ENCODE measurements at regions not wholly inside any gene's neighbourhood (a gene's known extent, or its start where the extent isn't known, plus 50 kb on each side); places are given as distances from the start of the nearest gene placed in this dataset.
"Not testable (repeated sequence)": the region's sequence is repeated elsewhere in the genome, so short reads cannot be mapped to it uniquely, and the experiment has no call there.

DNA sequence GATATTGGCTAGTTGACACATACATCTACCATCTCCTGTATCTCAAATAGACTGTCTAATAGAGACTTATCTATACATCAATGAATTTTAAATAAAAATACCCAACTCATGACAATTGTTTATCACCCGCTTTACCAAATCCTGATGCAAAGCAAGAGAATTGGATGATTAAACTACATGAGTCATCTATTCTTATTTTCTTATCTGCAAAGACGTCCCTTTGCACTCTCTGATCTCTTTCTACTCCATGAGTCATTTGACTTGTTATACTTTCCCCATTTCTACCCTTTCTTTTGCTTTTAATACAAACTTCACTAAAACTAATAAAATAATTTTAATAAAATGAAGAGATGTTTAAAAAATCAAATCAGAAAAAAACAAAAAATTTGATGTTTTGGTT, 261.7 kb upstream of the MAP2 start:
- DNase-seq (ENCODE audit: low read depth), result no peak

DNA sequence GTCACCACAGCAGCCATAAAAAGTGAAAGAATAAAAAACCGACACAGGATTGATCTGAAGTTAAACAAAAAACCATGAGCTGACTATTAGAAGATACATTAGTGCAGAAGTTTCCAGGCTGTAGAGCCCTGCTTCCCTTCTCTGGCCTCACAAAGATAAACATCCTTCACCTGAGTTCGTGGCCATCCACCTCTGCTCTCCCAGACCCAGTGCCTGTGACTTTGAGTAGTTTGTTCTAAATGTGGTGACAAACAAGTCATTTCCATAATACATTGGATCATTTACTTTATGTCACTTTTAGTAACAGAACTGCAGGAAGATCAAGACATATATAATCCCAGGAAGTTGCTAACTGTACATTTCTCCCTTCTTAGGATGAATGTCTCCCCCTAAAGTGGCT, 241.9 kb upstream of the MAP2 start:
- no peak for DNase-seq (ENCODE audit: low read depth)

DNA sequence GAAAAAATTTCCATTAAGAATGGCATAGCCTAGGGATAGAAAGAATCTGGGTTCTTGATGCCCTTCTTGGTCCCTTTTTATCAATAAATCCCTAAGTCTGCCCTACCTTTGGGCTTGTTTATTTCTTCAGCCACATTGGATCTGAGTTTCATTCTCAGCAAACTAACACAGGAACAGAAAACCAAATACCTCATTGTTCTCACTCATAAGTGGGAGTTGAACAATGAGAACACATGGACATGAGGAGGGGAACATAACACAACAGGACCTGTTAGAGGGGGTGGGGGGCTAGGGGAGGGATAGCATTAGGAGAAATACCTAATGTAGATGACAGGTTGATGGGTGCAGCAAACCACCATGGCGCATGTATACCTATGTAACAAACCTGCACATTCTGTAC, 237.0 kb upstream of the MAP2 start:
- not testable (repeated sequence) for DNase-seq (ENCODE audit: low read depth)

DNA sequence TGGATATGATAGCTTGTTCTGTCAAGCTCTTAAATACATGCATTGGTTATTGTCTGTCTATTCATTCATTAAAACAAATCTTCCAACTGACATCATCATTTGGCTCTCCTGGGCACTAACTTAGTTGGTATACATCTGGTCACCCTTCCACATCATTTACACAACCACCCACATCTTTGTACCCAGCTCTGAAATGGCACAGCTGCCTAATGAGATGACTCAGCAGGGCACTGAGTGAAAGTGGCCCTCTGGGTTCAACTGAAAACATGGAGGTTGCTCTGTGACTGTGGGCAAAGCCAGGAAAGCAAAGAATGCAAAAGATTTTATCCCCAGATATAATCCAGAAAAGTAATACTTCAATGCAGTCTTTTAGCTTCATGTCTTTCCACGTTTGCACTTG, 234.0 kb upstream of the MAP2 start:
- DNase-seq (ENCODE audit: low read depth), result no peak

DNA sequence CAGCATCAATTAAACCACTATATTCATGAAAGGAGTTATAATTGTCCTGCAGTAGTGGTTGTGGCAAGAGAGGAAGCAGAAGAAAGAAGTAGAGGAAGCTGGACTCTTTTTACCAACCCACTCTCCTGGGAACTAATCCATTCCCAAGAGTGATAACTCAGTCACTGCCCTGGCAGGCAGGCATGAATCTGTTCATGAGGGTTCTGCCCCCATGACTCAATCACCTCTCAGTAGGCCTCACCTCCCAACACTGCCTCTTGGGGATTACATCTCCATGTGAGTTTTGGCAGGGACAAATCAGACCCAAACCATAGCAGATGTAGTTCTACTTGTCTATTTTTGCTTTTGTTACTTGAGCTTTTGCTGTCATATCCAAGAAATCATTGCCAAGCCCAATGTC, 232.7 kb upstream of the MAP2 start:
- DNase-seq (ENCODE audit: low read depth), result no peak

DNA sequence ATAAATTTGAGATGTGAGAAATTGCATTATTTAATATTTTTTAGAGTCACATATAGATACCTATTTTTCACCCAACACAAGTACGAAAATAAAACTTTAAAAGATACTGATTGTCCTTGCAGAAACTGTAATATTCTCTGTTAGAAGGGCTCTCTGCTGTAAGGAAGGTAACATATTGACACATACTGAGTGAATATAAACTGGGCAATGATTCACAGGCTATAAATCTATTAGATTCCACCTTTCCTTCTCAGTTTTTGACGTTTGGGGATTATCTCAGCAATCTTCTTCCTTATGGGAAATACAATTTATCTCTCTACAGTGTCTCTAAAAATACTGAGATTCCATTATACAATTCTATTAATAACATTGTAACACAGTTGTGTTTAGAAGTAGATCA, 229.1 kb upstream of the MAP2 start:
- no peak for DNase-seq (ENCODE audit: low read depth)

DNA sequence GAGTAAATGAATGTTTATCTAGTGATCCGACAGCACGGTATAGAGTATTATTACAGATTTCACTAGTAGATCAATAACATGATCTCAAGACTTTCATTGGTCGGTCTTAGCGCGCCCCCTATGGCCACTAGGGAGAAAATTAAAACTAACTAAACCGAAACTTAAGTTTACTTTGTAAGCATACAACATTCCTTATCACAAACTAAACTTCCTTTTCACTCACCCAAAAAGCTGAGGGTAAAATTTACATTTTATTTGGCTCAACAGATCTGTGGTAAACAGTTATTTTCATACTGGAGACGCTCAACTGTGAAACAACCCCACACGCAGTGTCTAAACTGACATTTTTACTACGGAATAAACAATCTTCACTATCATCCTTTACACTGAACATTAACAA, 215.6 kb upstream of the MAP2 start:
- DNase-seq (ENCODE audit: low read depth), result no peak

DNA sequence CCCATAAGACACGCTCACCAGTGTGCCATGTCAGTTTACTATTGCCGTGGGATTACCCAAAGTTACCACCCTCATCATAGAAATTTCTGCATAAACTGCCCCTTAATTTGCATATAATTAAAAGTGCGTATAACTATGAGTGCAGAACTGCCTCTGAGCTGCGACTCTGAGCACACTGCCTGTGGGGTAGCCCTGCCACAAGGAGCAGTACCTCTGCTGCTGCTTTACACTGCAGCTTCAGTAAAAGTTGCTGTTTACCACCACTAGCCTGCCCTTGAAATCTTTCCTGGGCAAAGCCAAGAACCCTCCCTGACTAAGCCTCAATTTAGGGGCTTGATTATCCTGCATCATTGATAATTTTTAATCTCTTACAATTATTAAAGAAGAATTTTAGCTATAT, 213.9 kb upstream of the MAP2 start:
- DNase-seq (ENCODE audit: low read depth), result no peak

DNA sequence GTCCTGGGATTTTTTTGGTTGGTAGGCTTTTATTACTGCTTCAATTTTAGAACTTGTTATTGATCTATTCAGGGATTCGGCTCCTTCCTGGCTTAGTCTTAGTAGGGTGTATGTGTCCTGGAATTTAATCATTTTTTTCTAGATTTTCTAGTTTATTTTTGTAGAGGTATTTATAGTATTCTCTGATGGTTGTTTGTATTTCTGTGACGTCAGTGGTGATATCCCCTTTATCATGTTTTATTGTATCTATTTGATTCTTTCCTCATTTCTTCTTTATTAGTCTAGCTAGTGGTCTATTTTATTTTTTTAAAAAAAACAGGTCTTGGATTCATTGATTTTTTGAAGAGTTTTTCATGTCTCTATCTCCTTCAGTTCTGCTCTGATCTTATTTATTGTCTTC, 193.3 kb upstream of the MAP2 start:
- DNase-seq (ENCODE audit: low read depth), result no peak

DNA sequence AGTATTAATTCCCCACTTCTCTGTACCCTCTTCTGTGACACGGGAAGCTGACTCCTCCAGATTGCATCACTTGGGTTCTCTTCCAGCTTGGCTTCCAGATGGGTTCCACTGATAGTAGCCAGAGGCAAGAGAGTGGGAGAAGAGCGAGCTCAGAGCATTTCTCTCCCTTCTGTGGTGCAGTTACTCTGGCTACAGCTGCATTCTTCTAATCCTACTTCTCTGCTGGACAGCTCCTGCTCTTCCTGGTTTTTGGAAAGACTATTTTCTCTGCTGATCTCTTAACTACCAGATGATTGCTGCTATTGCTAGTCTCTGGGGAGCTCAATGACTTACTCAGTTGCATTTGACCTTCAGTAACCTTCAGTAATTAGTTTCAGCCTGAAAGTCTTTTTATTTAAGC, 187.5 kb upstream of the MAP2 start:
- no peak for DNase-seq (ENCODE audit: low read depth)

DNA sequence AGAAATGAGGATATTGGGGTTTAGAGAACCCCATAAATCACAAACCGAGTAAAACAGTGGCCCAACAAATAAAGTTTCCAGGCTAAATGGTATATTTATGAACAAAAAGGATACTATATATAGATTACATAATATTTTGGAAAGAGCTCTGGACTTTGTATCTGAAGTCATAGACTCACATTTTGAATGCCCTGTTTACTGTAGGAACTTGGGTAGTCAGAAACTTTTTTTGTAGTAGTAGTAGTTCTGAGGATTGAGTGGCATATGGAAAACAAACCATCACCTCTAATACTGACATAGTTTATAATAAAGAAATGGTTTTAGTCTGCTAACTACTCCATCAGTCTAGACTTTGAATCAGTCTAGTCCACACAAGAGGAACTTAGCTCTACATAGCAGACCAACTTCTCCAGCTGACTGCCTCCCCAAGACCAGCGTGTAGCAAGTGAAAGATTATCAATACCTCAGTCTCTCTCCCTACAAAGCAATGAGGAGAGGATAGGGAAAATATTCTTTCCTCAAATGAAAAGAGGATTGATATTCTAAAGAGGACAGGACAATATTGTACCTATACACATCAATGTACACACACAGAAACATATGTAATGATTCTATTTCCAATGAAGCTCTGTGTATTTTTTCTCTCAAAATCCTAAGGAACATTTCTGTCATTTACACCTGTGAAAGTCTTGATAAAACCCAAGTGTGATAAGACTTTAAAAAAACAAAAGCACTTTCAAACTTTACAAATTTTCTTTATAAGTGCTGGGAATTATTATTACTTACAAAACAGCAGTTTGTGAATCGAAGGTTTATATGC, 184.9 kb upstream of the MAP2 start:
- no peak for DNase-seq (ENCODE audit: low read depth)

DNA sequence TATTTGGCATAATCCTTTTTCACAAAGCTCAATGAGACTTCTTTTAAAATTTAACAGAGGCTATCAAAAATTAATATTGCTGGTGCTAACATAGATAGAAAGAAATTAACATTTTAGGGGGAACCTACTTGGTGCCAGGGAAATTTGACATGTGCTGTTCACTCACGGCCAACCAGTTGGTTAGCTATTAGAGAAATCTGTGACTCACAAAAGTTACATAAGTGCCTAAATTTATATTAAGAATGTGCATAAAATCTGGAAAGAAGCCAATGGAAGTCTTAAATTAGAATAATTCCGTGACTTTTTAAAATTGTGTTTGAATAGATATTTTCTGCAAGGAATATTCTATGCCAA, 184.3 kb upstream of the MAP2 start:
- DNase-seq (ENCODE audit: low read depth), result no peak

DNA sequence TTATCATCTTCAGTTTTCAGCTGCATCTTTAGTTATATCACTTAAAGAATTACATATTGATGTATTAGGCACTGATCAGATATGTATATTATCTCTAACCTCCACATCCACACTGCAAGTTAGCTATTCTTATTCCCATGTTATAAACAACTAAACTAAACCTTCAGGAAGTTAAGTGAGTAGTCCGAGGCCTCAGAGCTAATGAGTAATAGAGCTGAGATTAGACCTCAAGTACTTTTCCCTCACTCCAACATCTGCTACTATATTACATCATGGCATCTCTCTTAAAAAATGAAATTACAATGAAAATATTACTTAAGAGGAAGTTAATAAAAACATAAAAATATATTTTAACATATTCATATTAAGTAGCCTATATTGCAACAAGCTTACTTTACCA, 183.6 kb upstream of the MAP2 start:
- DNase-seq (ENCODE audit: low read depth), result no peak

DNA sequence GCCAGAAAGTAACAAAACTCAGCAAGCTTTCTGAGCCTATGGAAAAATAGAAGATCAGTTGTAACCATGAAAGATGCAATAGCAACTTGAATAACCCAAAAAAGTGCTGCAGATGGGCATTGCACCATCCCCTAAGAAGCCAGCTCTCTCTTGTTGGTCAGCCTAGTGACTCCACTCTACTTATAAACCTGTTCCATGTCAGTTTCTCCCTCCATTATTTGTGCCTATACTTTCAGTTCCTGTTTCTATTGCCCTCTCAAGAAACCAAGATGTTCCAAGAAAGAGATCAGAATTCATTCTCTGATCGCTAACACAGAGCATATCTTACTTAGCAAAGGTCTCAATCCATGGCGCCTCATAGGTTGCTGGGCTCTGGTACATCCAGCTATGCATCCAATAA, 170.3 kb upstream of the MAP2 start:
- DNase-seq (ENCODE audit: low read depth), result no peak

DNA sequence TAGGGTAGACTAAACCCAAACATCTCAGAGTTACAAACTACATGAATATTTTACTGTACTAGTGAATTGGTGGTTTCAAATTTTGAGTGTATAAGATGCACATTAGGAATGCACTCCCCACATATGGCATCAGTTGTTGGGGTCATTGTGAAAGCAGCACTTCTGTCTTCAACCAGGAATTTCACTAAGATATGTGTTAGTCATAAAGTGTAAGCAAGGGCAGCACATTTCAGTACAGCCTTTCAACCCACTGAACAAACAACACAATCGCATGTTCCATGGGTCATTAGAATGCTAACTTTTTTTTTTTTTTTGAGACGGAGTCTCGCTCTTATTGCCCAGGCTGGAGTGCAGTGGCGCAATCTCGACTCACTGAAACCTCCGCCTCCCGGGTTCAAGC, 164.1 kb upstream of the MAP2 start:
- no peak for DNase-seq (ENCODE audit: low read depth)

DNA sequence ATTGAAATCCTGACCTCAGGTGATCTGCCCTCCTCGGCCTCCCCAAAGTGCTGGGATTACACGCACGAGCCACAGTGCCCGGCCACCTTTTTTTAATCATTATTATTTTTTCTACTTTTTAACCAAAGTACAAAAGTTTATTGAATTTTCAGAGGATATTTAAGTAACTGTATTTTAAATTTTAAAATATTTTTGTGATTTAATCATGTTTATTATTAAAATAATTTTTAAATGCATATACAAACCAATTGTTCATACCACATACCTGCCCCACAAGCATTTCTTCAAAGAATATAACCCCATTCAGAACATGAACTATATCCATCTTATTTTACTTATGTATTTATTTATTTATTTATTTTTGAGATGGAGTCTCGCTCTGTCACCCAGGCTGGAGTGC, 163.6 kb upstream of the MAP2 start:
- no peak for DNase-seq (ENCODE audit: low read depth)

DNA sequence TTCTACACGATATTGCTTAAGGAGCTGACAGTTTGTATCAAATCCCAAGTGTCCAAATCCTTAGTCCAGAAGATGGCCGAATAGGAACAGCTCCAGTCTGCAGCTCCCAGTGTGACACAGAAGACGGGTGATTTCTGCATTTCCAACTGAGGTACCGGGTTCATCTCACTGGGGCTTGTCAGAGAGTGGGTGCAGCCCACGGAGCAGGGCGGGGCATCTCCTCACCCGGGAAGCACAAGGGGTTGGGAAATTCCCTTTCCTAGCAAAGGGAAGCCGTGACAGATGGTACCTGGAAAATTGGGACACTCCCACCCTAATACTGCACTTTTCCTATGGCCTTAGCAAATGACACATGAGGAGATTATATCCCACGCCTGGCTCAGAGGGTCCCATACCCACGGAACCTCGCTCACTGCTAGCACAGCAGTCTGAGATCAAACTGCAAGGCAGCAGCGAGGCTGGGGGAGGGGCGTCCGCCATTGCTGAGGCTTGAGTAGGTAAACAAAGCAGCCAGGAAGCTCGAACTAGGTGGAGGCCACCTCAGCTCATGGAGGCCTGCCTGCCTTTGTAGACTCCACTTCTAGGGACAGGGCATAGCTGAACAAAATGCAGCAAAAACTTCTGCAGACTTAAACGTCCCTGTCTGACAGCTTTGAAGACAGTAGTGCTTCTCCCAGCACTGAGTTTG, 162.3 kb upstream of the MAP2 start:
- DNase-seq (ENCODE audit: low read depth), result not testable (repeated sequence)

DNA sequence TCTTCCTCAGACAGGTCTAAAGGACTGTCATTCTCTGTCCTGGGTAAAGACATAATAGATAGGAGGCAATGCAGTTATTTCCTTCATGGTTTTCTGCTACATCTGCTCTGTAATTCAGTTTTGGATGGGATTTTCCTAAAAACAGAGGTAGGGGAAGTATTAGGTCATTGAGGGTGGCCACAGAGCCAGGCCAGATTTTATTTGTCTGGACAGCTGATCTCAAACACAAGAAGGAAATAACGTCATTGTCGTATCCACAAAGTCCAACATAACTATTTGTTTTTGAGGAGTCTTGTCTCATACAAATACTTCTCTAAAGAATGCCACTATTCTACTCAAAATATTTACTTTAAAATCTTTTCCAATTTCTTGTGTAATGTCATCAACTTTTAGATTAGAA, 154.8 kb upstream of the MAP2 start:
- DNase-seq (ENCODE audit: low read depth), result no peak

DNA sequence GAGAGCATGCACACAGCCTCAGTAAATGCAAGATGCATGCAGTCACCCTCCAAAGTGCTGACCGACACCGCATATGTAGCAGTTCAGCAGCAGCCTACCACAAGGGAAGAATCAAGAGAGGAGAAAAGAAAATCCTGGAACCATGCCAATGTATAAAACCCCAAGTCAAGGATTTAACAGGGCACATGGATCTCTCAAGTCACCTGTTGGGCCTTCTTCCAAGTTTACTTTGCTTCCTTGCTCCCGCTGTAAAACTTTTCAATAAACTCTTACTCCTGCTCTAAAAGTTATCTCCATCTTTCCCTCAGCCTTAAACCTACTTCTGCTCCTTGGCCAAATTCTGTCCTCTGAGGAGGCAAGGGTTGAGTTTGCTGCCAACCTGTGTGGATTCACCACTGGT, 147.8 kb upstream of the MAP2 start:
- DNase-seq (ENCODE audit: low read depth), result no peak

DNA sequence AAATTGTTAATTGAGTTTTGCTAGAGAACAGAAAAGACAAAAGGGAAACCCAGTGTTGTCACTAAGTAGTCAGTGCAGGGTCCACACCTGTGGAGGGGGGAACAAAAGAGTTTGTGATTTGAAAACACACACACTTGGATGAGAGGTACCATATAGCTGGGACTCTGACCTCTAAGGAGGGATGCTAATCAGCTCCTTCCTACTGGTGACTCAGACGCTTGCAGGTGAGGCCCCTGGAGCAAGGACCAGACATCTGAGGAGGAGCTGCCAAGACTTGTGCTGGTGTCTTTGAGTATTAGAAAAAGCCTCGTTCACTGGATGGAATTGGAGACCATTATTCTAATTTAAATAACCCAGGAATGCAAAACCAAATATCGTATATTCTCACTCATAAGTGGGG, 146.4 kb upstream of the MAP2 start:
- DNase-seq (ENCODE audit: low read depth), result no peak

DNA sequence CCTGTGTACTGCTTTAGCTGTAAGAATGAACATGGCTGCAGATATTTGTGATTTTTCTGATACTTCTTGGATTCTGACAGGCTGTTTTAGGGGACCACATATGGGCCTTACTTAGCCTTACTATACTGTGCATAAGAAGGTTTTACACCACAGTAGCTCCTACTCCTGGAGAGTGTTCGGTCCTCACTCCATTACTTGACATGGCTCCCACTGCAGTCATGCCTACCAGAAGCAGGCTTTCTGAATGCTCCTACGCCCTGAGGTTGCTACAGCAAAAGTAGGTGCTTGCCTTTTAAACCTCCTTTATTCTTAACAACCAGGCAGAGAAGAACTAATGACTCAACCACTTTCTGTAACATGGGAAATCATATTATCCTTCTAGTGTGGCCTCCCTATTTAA, 125.2 kb upstream of the MAP2 start:
- DNase-seq (ENCODE audit: low read depth), result no peak

DNA sequence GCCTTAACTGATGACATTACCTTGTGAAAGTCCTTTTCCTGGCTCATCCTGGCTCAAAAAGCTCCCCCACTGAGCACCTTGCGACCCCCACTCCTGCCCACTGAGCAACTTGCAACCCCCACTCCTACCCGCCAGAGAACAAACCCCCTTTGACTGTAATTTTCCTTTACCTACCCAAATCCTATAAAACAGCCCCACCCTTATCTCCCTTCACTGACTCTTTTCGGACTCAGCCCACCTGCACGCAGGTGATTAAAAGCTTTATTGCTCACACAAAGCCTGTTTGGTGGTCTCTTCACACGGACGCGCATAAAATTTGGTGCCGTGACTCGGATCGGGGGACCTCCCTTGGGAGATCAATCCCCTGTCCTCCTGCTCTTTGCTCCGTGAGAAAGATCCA, 124.4 kb upstream of the MAP2 start:
- not testable (repeated sequence) for DNase-seq (ENCODE audit: low read depth)

DNA sequence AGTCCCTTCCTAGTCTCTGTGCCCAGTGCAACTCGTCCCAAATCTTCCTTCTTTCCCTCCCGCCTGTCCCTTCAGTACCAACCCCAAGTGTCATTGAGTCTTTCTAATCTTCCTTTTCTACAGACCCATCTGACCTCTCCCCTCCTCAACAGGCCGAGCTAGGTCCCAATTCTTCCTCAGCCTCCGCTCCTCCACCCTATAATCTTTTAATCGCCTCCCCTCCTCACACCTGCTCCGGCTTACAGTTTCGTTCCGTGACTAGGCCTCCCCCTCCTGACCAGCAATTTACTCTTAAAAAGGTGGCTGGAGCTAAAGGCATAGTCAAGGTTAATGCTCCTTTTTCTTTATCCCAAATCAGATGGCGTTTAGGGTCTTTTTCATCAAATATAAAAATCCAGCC, 123.1 kb upstream of the MAP2 start:
- DNase-seq (ENCODE audit: low read depth), result not testable (repeated sequence)

DNA sequence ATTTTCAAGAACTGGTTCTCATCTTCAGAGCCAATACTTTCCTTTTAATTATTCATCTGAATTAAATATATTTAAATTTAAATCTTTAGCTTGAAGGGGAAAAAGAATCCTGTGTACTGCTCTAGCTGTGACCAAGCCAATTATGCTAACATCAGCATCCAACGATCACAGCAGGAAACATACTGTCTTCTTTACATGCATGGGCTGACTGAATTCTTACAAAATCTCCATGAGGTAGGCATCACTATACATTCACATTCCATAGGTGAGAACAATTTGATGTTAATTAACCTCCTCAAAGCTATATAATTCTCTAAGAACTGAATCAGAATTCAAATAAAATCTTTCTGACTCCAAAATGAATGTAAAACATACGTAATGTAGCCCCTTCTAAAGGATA, 118.8 kb upstream of the MAP2 start:
- no peak for DNase-seq (ENCODE audit: low read depth)

Measured in non-pigmented ciliary epithelial cell (primary cell).